ENCODE measurements at regions not wholly inside any gene's neighbourhood (a gene's known extent, or its start where the extent isn't known, plus 50 kb on each side); places are given as distances from the start of the nearest gene placed in this dataset.

DNA sequence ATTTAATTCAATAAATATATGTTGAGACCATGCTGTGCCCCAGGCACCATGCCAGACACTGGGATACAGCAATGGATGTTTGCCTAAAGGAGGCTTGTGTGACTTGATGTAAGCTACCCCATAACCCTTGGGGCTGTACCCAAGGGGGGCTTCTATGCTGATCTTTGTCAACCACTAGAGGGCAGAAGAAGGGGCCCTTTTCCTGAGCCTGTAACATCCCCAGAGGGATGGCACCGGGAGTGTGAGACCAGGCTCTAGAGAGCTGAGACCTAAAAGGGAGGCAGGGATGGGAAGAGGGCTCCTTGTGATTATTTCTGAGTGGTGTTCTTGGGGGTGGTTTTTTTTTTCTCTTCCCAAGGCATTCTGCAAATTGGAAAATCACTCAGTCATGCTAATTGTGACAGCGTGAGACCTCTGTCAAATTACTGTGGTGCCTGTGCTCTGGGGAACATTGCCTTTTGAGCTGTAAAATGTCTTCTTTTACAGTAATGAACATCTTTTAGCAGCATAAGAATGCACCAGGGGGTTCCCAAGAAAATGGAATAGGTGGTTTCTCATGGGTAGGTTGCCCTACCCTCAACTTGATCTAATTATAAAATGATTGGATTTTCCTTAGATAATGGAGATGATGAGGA lies 138.7 kb upstream of the SLC24A3 start:
- H3K36me3 ChIP-seq (ENCODE audit: control insufficient read depth, insufficient read depth, low read length): no peaks in the 10 kb centered on the region
- no peak overlapping the region for H3K27ac ChIP-seq (ENCODE audit: extremely low read depth, low read depth, low read length)
- 0% methylated on average over 2 of the region's 2 CpGs for WGBS (ENCODE audit: insufficient coverage, low coverage, missing lambda C conversion rate)
- no peak overlapping the region for H3K4me3 ChIP-seq
- no peaks in the 10 kb centered on the region for H3K27me3 ChIP-seq (ENCODE audit: control insufficient read depth in 2 of 2, insufficient read depth in 2 of 2, low read length in 2 of 2)
- intact Hi-C loops (cut with micrococcal nuclease): no loop called here
- no peaks in the 10 kb centered on the region for H3K79me2 ChIP-seq (ENCODE audit: control insufficient read depth, insufficient read depth, low read length)
- H3K9ac ChIP-seq (ENCODE audit: insufficient read depth in 1 of 2, low read depth in 2 of 2, low read length in 2 of 2): no peak overlapping the region
- DNase-seq (ENCODE audit: extremely low read depth in 1 of 4, low spot score in 3 of 4) (peak; percentile 4 to 24 (median 18)), FAIRE-seq (no peak), ATAC-seq (peak; percentile 76)
- in situ Hi-C loops (cut with MboI): no loop called here
- H3K9me3 ChIP-seq (replicated peaks; ENCODE audit: control insufficient read depth, insufficient read depth, low read depth, low read length): no peaks in the 10 kb centered on the region
- no peaks in the 10 kb centered on the region for H3K9me1 ChIP-seq (ENCODE audit: control insufficient read depth, insufficient read depth, low read length)
- no peaks in the 10 kb centered on the region for H4K20me1 ChIP-seq (replicated peaks; ENCODE audit: control insufficient read depth, insufficient read depth, low read length)
- no peak overlapping the region for H2AFZ ChIP-seq (ENCODE audit: low read depth, low read length)
- no peaks in the 10 kb centered on the region for H3K4me1 ChIP-seq (replicated peaks in 1 of 2; ENCODE audit: control insufficient read depth in 2 of 2, insufficient read depth in 2 of 2, low read length in 2 of 2)
- TF ChIP-seq, protein P1, sequence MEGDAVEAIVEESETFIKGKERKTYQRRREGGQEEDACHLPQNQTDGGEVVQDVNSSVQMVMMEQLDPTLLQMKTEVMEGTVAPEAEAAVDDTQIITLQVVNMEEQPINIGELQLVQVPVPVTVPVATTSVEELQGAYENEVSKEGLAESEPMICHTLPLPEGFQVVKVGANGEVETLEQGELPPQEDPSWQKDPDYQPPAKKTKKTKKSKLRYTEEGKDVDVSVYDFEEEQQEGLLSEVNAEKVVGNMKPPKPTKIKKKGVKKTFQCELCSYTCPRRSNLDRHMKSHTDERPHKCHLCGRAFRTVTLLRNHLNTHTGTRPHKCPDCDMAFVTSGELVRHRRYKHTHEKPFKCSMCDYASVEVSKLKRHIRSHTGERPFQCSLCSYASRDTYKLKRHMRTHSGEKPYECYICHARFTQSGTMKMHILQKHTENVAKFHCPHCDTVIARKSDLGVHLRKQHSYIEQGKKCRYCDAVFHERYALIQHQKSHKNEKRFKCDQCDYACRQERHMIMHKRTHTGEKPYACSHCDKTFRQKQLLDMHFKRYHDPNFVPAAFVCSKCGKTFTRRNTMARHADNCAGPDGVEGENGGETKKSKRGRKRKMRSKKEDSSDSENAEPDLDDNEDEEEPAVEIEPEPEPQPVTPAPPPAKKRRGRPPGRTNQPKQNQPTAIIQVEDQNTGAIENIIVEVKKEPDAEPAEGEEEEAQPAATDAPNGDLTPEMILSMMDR (IDR thresholded peaks at IDR 0.05 in 2 of 3, conservative IDR thresholded peaks at IDR 0.05 in 1 of 3; ENCODE audit: insufficient read depth in 2 of 3, low read depth in 1 of 3, low read length in 3 of 3): peak; percentile 33 to 47 (median 38); a peak in 3 of 6 replicates
- TF ChIP-seq SRSF1 (IDR thresholded peaks at IDR 0.05; ENCODE audit: low read depth, low read length): no peak
- TF ChIP-seq RAD21 (CRISPR knock-in tag; conservative IDR thresholded peaks at IDR 0.05 in 1 of 2, IDR thresholded peaks at IDR 0.05 in 1 of 2): 0 out of 4 replicates have a peak, but pooled peaks of 1 of the 2 experiments have one; percentile 5
- BruUV-seq (replicated peaks): no TSS peak
- ChIA-PET CTCF (ENCODE audit: low intra/inter-chr PET ratio) (no interaction called here), POLR2A (no interaction called here)
- no peak overlapping the region for H3K4me2 ChIP-seq (ENCODE audit: insufficient read depth, low read length)
